DMS53 treated with DMSO at 0.1 percent for 48 hours (cell line): ENCODE measurements at regions not wholly inside any gene's neighbourhood (a gene's known extent, or its start where the extent isn't known, plus 50 kb on each side); places are given as distances from the start of the nearest gene placed in this dataset.
A peak's percentile ranks its signal among the peaks of the same experiment; 100 is the strongest.
"Not testable (repeated sequence)": the region's sequence is repeated elsewhere in the genome, so short reads cannot be mapped to it uniquely, and the experiment has no call there.

ENCODE experiments used
- DNase-seq: peaks from one replicate; lab custom pipeline; 2025; ENCODE audit not compliant: unreplicated experiment; lab: John Stamatoyannopoulos, UW

DNA sequence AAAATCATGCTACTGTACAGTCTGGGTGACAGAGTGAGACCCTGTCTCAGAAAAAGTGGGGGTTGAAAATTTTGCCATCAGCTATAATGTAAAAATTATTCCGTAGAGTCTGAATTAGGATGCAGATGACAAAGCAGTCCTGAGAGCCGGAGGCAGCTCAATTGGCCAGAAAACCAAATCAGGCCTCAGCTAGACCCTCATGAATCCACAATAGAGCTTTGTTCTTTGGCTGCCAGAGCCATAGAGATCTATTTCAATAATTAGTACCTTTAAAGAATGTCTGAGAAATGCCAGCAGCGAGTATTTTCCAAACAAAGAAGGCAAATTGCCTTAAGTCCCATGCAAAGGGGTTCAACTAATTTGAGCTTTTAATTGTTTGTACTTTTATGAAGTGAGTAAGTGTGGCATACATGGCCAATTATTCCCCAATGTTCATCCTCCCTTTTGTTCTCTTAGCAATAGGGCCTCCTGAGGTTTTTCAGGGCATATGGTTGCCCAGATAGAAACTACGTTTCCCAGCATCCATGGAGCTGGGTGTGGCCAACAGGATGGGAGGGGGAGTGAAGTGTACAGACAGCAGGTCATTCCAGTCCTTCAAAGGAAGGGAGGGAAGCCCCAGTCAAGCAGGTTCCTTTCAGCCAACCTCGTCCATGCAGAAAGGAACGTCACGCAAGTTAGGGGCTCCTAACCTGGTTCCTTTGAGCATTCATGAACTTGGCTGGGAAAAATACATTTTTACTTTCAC, 211.3 kb upstream of the APCDD1 start:
- no peak for DNase-seq

- DNase-seq = no peak
These were observed 210.1 kb upstream of the APCDD1 start for GRCh38 chr18:10244341-10244740.

DNA sequence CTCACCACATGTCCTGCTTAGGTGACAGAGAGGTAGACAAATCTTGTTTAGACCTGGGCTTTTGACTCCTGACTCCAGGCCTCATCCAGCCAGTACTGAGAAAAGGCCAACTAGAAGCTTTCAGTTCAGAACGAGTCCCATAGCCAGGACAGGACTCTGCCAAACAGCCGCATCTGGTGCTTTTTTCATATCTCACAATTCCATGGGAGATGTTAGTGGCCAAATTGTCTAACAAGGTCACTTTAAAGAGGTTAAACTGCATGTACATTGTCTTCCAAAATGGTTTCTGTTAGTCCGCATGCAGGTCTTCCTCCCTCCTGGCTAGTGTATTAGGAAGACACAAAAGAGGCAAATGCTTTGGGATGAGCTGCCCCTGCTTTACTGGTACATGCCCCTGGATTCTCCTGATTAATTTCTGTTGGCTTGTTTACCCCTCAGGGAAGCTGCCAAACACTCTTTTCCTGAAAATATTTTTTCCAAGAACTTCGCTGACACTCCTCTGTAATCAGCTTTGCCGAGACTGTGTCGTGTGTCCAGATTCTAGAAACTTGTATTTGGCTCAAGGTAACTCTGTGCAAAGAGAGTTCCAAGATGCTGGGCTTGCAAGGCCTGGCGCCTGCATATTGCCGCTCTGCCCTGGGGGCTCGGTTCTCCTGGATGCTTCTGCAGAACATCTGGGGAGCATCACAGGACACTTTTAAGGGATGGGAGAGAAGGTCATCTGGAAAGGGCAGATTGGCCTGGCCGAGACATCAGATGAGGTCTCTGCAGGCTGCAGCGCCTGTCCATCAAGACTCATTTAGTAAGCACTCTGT, 209.2 kb upstream of the APCDD1 start:
- no peak for DNase-seq

- no peak for DNase-seq
These were observed 208.6 kb upstream of the APCDD1 start for GRCh38 chr18:10245846-10246175.

DNA sequence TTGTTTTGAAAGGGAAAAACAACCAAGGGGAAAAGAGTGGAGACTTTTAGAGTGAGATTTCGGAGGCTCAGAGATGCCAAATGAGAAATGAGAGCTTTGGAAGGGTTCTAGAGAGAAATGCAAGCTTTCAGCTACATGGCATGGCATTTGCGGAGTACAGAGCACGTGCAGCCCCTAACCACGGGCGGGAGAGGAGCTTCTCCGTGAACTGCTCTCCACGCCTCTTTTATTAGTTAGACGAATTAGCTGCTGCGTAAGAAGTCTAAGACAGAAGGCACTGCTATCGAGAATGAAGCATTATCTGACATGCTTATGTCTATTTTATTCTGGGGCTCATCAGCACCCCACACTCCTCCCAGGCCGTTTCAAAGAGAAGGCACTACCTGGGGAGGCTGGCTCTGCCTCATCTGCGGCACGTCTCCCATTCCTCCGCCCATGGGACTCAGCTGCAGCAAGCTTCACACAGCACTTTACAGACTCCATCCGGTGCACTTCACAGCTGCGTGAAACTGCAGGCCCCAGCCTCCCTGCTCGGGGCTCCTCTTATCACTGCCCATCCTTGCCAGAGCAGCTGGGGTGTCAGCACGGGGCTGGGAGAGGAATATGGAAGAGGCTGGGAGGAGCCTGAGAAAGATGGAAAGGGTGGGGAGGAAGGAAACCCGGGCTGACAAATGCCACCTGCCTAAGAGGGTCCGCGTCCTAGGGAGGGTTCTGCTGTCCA, 207.3 kb upstream of the APCDD1 start:
- no peak for DNase-seq

DNA sequence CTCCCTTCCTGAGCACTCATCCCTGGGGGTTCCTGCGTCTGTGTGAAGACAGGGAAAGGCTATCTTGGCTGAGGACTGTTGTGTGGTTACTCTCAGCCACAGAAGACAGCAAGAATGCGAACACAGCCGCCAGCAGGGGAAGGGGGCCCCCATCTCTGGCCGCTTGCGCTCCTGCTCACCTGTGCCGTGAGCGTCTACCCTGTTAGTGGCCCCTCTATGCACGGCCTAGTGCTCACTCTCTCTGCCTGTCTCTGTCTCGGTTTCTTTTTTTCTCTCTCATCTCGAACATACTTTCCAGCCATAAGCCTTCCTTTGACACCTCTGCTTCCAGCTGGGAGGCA, 206.7 kb upstream of the APCDD1 start:
- no peak for DNase-seq

DNA sequence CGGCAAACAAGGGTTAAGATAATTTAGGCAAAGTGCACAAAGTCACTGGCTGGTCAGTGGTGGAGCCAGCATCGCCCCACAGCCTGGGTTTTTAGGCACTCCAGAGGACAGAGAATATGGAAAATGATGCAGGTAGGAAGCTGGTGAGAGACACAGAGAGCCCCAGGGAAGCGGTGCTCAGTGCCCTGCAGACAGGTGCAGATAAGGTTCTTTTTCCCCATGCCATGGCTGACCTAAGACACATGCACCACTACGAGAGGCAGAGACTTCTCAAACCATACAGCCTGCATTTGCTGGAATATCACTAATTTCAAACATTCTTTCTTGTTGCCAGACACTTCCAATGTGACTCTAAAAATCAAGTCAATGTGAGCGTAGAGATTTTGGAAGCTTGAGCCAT, 205.7 kb upstream of the APCDD1 start:
- no peak for DNase-seq

DNA sequence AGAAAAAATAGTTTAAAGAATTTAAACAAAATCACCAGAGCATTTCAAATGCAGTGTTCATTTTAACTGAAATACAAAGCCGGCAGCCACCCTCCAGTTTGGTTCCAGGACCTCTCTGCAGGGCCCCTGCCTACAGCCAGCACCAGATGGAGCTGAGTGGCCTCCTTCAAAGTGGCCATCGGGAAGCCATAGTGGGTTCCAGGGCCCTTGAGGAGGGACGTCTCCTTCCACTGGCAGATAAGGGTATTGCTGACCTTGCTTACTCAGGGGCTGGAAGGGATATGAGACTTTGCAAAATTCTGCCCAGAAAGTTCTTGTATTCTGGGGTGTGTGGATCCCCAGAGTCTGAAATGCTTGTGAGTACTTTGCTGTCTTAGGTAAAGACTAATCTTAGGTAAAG, 205.2 kb upstream of the APCDD1 start:
- no peak for DNase-seq

DNA sequence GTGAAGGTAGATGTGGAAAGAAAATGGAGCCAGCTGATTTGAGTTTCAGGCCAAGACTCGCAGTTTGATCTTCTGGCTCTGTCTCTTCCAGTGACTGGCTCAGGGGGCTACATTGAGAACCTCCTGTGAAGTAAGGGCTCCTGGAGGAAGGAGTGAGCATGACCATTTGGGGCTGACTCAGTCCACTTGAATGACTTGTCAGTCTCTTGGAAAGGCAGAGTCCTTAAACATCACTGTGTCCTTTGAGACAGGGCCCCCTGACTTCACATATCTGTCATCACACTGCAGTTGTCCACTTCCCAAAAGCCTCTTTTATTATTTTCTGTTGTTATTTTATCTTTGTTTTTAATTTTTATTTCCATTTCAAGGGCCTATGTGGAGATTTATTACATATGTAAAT, 204.6 kb upstream of the APCDD1 start:
- no peak for DNase-seq

- no peak for DNase-seq
These were observed 201.9 kb upstream of the APCDD1 start for GRCh38 chr18:10252494-10252893.

- DNase-seq = peak; percentile 60
These were observed 201.3 kb upstream of the APCDD1 start for GRCh38 chr18:10252952-10253705.

DNA sequence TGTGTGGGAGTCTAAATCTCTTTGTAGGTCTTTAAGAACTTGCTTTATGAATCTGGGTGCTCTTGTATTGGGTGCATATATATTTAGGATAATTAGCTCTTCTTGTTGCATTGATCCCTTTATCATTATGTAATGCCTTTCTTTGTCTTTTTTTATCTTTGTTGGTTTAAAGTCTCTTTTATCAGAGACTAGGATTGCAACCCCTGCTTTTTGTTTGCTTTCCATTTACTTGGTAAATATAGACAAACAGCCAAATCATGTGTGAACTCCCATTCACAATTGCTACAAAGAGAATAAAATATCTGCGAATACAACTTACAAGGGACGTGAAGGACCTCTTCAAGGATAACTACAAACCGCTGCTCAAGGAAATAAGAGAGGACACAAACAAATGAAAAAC, 198.2 kb upstream of the APCDD1 start:
- DNase-seq = not testable (repeated sequence)

- DNase-seq = no peak
These were observed 195.5 kb upstream of the APCDD1 start for GRCh38 chr18:10258836-10259474.

DNA sequence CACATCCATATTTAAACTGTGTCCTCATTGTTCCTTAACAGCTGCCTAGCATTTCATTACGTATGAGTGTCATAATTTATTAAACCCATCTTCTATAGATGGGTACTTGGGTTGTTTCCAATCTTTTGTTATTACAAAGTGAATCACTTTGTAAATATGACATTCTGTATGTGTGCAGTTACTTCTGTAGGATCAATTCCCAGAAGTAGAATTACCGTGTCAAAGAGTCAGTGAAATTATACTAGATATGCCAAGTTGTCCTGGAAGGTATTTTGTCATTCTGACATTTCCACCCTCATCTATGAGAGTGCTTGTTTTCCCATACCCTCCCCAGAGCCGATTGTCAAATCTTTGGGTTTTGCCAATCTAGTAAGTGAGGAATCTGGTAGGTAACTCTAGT, 194.5 kb upstream of the APCDD1 start:
- peak; percentile 66 for DNase-seq

- DNase-seq = no peak
These were observed 192.8 kb upstream of the APCDD1 start for GRCh38 chr18:10261344-10262276.

GRCh38 chr18:10262566-10262965, 191.9 kb upstream of the APCDD1 start:
- no peak for DNase-seq

GRCh38 chr18:10264260-10264659, 190.2 kb upstream of the APCDD1 start:
- DNase-seq = no peak

DNA sequence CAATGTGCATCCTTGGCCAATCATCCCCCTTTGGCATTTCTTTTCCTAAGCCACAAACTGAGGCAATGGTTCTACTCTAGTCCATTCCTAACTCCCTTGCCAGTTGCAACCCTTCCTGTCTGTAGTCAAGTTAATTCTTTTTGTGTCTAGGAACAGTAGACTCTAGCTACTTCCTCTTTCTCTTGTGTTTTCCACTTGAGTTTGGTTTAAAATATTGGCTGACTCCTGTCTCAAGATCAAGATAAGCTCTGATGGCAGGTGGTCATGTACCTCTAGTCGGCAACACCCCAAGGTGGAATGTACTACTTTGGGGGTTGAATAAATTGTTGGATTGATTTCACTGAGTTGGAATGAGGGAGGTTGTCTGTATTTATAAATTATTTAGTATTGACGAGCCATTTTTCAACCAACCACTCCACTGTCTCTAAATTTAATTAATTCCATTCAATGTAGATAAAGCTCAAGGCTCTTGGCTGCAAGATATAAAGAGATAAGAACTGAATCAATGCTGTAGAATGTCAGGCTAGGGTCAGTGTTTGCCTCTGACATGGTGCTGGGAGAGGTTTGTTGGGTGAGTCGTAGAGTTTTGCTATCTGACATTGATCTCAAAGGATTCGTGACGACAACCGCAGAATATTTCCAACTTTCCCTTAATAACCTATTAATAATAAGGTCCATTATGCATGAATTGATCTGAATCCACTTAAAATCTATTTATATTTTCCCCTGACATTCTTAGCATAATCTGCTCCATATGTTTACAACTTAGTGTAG, 188.7 kb upstream of the APCDD1 start:
- DNase-seq = no peak

GRCh38 chr18:10266334-10266590, 188.2 kb upstream of the APCDD1 start:
- DNase-seq = no peak
